SK-N-SH treated with all-trans-retinoic acid at 6 μM for 48 hours (cell line): ENCODE measurements at regions not wholly inside any gene's neighbourhood (a gene's known extent, or its start where the extent isn't known, plus 50 kb on each side); places are given as distances from the start of the nearest gene placed in this dataset.

Experiments used
- ATAC-seq: fragments of 200-7000 bp; cut with Tn5 transposase; 3 replicates; pipeline ENCODE4 v1.9.1; 2020; ENCODE audit warnings: mild to moderate bottlenecking, moderate library complexity
- ARNTL ChIP-seq: fragments of 450-650 bp; formaldehyde crosslinking; IDR thresholded peaks from 2 replicates; pipeline ENCODE4 v1.5.0; 2020; ENCODE audit warnings: low read depth, mild to moderate bottlenecking, moderate library complexity, borderline replicate concordance
- BACH2 ChIP-seq: fragments of 250-450 bp; sonication (Bioruptor Pico); IDR thresholded peaks from 2 replicates; pipeline ENCODE4 v1.9.0; 2021; ENCODE audit warnings: mild to moderate bottlenecking, borderline replicate concordance
- CREB5 ChIP-seq: fragments of 250-450 bp; sonication (Bioruptor Pico); IDR thresholded peaks from 2 replicates; pipeline ENCODE4 v1.5.1; 2020; ENCODE audit warnings: low read depth, mild to moderate bottlenecking, moderate library complexity
- CSRNP3 ChIP-seq: fragments of 250-450 bp; sonication (Bioruptor Pico); IDR thresholded peaks from 2 replicates; pipeline ENCODE4 v1.5.1; 2021; ENCODE audit warnings: mild to moderate bottlenecking, moderate library complexity
- GLIS3 ChIP-seq: fragments of 250-450 bp; sonication (Bioruptor Pico); IDR thresholded peaks from 2 replicates; pipeline ENCODE4 v1.5.0; 2020; ENCODE audit warnings: mild to moderate bottlenecking, moderate library complexity
- ISL1 ChIP-seq: fragments of 250-450 bp; sonication (Bioruptor Pico); IDR thresholded peaks from 2 replicates; pipeline ENCODE4 v2.1.2; 2022; ENCODE audit warnings: mild to moderate bottlenecking, moderate library complexity
- PATZ1 ChIP-seq: fragments of 250-450 bp; sonication (Bioruptor Pico); IDR thresholded peaks from 2 replicates; pipeline ENCODE4 v1.8.0; 2020; ENCODE audit warnings: mild to moderate bottlenecking, moderate library complexity, borderline replicate concordance
- PPARA ChIP-seq: fragments of 250-450 bp; sonication (Bioruptor Pico); IDR thresholded peaks from 2 replicates; pipeline ENCODE4 v1.5.0; 2020; ENCODE audit warnings: mild to moderate bottlenecking, borderline replicate concordance
- SNAI2 ChIP-seq: fragments of 250-450 bp; sonication (Bioruptor Pico); IDR thresholded peaks from 2 replicates; pipeline ENCODE4 v1.5.0; 2020; ENCODE audit warnings: mild to moderate bottlenecking, moderate library complexity
- TCF4 ChIP-seq: fragments of 250-450 bp; sonication (Bioruptor Pico); IDR thresholded peaks from 2 replicates; pipeline ENCODE4 v1.8.0; 2021; ENCODE audit warnings: mild to moderate bottlenecking, moderate library complexity, borderline replicate concordance
- TOX ChIP-seq: fragments of 250-450 bp; sonication (Bioruptor Pico); IDR thresholded peaks from 2 replicates; pipeline ENCODE4 v1.8.0; 2021; ENCODE audit warnings: mild to moderate bottlenecking, moderate library complexity, borderline replicate concordance
- TSHZ2 ChIP-seq: fragments of 250-450 bp; sonication (Bioruptor Pico); IDR thresholded peaks from 2 replicates; pipeline ENCODE4 v1.5.0; 2020; ENCODE audit warnings: mild to moderate bottlenecking, moderate library complexity
- ZC3H10 ChIP-seq: fragments of 250-450 bp; sonication (Bioruptor Pico); IDR thresholded peaks from 2 replicates; pipeline ENCODE4 v1.5.1; 2021; ENCODE audit warnings: mild to moderate bottlenecking, moderate library complexity
- ZNF565 ChIP-seq: fragments of 450-650 bp; formaldehyde crosslinking; conservative IDR thresholded peaks from 2 replicates; pipeline ENCODE4 v1.5.0; 2020; ENCODE audit warnings: low read depth, mild to moderate bottlenecking, moderate library complexity
- ZNF70 ChIP-seq: fragments of 450-650 bp; formaldehyde crosslinking; IDR thresholded peaks from 2 replicates; pipeline ENCODE4 v1.5.0; 2020; ENCODE audit warnings: mild to moderate bottlenecking, moderate library complexity
- ZNF8 ChIP-seq: fragments of 450-650 bp; formaldehyde crosslinking; IDR thresholded peaks from 2 replicates; pipeline ENCODE4 v1.5.0; 2020; ENCODE audit warnings: mild to moderate bottlenecking, moderate library complexity

- TF ChIP-seq PATZ1 (CRISPR knock-in tag) (no peak), ZNF565 (CRISPR knock-in tag) (no peak), TOX (CRISPR knock-in tag) (no peak)
- no peak for ATAC-seq
These were observed 1190.9 kb upstream of the PRMT6 start for GRCh38 chr1:105865546-105865945.

DNA sequence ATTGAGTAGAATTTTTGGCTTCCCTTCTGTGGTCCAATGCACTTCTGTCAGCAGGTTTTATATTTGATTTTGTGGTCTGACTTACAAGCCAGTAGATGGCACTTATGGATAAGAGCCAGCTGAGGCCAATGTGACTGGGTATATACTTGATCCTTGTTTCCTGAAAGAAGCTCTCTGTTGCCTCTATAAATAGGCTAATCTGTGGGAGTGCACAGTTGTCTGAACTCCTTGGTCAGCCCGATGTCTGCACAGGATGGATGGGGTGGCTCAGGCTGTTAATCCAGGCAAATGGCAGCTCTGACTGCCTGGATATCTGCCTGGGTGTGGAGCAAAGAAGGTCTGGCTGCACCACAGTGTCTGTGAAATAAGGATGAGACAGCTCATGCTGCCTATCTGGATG, 1183.7 kb upstream of the PRMT6 start:
- no peak for ATAC-seq

More for the DNA sequence above, 1183.7 kb upstream of the PRMT6 start:
- no peak for TF ChIP-seq CREB5
- no peak for TF ChIP-seq TCF4
- no peak for TF ChIP-seq PATZ1 (CRISPR knock-in tag)
- no peak for TF ChIP-seq TSHZ2 (CRISPR knock-in tag)
- no peak for TF ChIP-seq CSRNP3 (CRISPR knock-in tag)
- TF ChIP-seq BACH2 (CRISPR knock-in tag): no peak
- no peak for TF ChIP-seq GLIS3 (CRISPR knock-in tag)
- TF ChIP-seq ARNTL (CRISPR knock-in tag): no peak
- TF ChIP-seq ZNF70 (CRISPR knock-in tag): no peak
- TF ChIP-seq ZC3H10 (CRISPR knock-in tag): no peak
- no peak for TF ChIP-seq TOX (CRISPR knock-in tag)
- no peak for TF ChIP-seq SNAI2 (CRISPR knock-in tag)
- TF ChIP-seq ISL1 (CRISPR knock-in tag): no peak
- no peak for TF ChIP-seq ZNF8 (CRISPR knock-in tag)
- TF ChIP-seq PPARA (CRISPR knock-in tag): no peak
